ENCODE measurements at regions not wholly inside any gene's neighbourhood (a gene's known extent, or its start where the extent isn't known, plus 50 kb on each side); places are given as distances from the start of the nearest gene placed in this dataset.
A peak's percentile ranks its signal among the peaks of the same experiment; 100 is the strongest.

DNA sequence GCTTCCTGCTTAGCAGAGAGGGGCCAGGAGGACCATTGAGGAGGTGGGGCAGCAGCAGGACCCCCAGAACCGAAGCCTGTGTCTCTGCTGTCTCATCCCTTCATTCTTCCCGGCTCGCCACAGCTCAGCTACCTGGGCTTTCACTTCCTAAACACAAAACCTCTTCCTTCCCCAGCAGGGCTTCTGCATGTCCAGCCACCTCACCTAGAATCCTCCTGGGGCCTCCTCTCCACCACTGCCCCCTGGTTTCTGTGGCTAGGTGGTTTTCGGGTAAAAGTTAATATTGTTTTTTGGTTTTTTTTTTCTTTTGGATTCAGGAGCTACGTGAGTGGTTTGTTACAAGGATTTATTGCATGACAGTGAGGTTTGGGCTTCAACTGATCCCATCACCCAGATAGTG lies 61.8 kb upstream of the PABPC3 start:
- TF ChIP-seq, protein P1, sequence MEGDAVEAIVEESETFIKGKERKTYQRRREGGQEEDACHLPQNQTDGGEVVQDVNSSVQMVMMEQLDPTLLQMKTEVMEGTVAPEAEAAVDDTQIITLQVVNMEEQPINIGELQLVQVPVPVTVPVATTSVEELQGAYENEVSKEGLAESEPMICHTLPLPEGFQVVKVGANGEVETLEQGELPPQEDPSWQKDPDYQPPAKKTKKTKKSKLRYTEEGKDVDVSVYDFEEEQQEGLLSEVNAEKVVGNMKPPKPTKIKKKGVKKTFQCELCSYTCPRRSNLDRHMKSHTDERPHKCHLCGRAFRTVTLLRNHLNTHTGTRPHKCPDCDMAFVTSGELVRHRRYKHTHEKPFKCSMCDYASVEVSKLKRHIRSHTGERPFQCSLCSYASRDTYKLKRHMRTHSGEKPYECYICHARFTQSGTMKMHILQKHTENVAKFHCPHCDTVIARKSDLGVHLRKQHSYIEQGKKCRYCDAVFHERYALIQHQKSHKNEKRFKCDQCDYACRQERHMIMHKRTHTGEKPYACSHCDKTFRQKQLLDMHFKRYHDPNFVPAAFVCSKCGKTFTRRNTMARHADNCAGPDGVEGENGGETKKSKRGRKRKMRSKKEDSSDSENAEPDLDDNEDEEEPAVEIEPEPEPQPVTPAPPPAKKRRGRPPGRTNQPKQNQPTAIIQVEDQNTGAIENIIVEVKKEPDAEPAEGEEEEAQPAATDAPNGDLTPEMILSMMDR (conservative IDR thresholded peaks at IDR 0.05; ENCODE audit: low read depth): no peak
- POLR2A ChIA-PET (ENCODE audit: low non-redundant PET): no interaction called here
- CTCF ChIA-PET: interaction anchor here (0.8 kb wide), 1 partner anchor 291 kb away, joined by 4 read pairs; no protein-coding TSS in a partner anchor
- H3K27ac ChIP-seq: no peak overlapping the region
- DNase-seq (ENCODE audit: low spot score): no peak

DNA sequence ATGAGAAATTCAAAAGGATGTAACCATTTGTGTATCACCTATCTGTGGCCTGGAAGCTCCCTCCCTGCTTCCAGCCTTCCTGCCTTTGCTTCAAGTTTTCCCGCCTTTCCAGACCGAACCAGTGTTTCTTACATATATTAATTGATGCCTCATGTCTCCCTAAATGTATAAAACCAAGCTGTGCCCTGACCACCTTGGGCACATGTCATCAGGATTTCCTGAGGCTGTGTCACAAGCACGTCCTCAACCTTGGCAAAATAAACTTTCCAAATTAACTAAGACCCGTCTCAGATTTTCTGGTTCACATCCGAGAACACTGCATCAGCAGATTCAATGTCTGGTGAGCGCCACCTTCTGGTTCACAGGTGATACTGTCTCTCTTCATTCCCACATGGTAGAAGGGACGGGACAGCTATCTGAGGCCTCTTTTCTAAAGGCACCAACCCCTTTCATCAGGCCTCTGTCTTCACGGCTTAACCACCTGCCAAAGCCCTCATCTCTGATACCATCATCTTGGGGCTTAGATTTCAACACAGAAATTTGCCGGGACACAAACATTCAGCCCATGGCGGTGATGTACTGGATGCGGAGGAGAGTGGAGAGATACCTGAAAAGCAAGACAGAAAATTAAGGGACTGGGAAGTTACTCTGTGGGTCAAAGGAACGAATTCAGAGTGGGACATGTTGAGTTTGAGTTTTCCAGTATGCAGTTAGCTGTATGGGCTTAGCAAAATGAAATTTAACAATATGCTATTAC lies 58.7 kb upstream of the PABPC3 start:
- CTCF ChIA-PET: interaction anchor here (0.7 to 1.4 kb wide), 7 partner anchors 9 to 852 kb away, joined by 3 to 8 read pairs (median 3); no protein-coding TSS in a partner anchor
- POLR2A ChIA-PET (ENCODE audit: low non-redundant PET): no interaction called here
- no peak overlapping the region for H3K27ac ChIP-seq
- TF ChIP-seq, protein P1 (conservative IDR thresholded peaks at IDR 0.05; ENCODE audit: low read depth): peak; percentile 86
- peak; percentile 48 for DNase-seq (ENCODE audit: low spot score)

DNA sequence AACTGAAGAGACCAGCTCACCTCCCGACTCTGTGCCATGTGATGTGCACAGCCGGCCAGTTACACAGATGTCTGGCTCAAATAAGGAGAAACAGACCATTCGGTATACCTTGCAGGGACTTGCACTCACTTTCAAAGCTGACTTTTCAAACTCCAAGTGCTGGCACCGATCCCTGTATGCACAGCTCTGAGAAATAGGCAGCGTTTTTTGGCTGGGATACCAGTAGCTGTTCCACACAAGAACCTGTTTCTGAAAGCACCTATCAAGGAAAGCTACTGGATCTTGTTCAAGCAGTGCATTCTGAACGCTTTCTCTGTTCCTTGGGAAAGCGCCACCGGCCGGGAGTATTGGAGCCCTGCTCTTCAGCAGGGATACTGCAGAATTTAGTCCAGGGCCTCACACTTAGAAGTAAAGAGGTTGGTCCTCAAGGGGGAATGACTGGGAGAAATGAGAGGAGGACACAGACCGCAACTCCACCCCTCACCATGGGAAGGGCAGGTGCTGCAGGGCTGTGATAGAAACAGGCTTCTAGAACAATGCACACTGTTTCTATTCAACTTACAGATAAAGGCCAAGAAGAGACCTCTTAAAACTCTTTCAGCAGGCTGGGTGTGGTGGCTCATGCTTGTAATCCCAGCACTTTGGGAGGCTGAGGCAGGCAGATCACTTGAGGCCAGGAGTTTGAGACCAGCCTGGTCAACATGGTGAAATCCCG lies 53.6 kb upstream of the PABPC3 start:
- DNase-seq (ENCODE audit: low spot score): no peak
- ChIA-PET CTCF (no interaction called here), POLR2A (ENCODE audit: low non-redundant PET) (no interaction called here)
- TF ChIP-seq, protein P1 (conservative IDR thresholded peaks at IDR 0.05; ENCODE audit: low read depth): no peak
- no peak overlapping the region for H3K27ac ChIP-seq

DNA sequence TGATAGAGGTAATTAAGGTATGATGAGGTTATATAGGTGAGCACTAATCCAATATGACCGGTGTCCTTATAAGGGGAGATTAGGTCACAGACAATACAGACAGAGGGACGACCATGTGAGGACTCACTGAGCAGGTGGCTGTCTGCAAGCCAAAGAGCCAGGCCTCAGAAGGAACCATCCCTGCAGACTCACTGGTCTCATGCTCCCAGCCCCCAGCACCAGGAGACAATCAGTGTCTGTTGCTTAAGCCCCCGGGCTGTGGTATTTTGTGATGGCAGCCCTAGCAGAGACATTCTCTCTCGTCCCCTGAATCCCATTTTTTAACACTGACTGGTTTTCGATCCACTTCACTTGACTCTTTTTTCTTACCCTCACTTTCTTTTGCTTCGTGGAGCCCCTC lies 51.9 kb upstream of the PABPC3 start:
- TF ChIP-seq, protein P1 (conservative IDR thresholded peaks at IDR 0.05; ENCODE audit: low read depth): no peak
- no peak overlapping the region for H3K27ac ChIP-seq
- CTCF ChIA-PET: interaction anchor here (0.6 kb wide), 1 partner anchor 1061 kb away, joined by 4 read pairs; no protein-coding TSS in a partner anchor
- DNase-seq (ENCODE audit: low spot score): no peak
- POLR2A ChIA-PET (ENCODE audit: low non-redundant PET): no interaction called here
